Astrocyte (in vitro differentiated cells and primary cell): ENCODE measurements at regions not wholly inside any gene's neighbourhood (a gene's known extent, or its start where the extent isn't known, plus 50 kb on each side); places are given as distances from the start of the nearest gene placed in this dataset.

Source experiments
- DNase-seq: peaks from one replicate; pipeline ENCODE4 v3.0.0-alpha.2; 2010; ENCODE audit warnings: low read depth
- FAIRE-seq: peaks from 2 replicates; lab custom pipeline; 2011; peaks lifted over from hg19 to GRCh38; lab: Jason Lieb, UNC
- H2AFZ ChIP-seq: 2 replicates; pipeline ENCODE4 v1.6.0; 2012; ENCODE audit warnings: low read depth, low read length, inconsistent platforms
- H3K27ac ChIP-seq: 2 replicates; pipeline ENCODE4 v1.5.1; 2011; ENCODE audit warnings: low read depth, low read length, inconsistent platforms
- H3K27me3 ChIP-seq: 2 replicates; pipeline ENCODE4 v1.6.0; 2011; ENCODE audit warnings: low read length, inconsistent platforms; ENCODE audit not compliant: insufficient read depth
- H3K36me3 ChIP-seq: 2 replicates; pipeline ENCODE4 v1.5.1; 2011; ENCODE audit warnings: low read length, inconsistent platforms; ENCODE audit not compliant: insufficient read depth
- H3K4me1 ChIP-seq: 2 replicates; pipeline ENCODE4 v1.5.1; 2011; ENCODE audit warnings: low read length, inconsistent platforms; ENCODE audit not compliant: insufficient read depth
- H3K4me2 ChIP-seq: 2 replicates; pipeline ENCODE4 v1.6.0; 2012; ENCODE audit warnings: low read length, inconsistent platforms
- H3K4me3 ChIP-seq: 2 replicates; pipeline ENCODE4 v1.5.1; 2011; ENCODE audit warnings: low read depth, mild to moderate bottlenecking, low read length, inconsistent platforms; ENCODE audit not compliant: insufficient read depth
- H3K79me2 ChIP-seq: 2 replicates; pipeline ENCODE4 v1.6.0; 2012; ENCODE audit warnings: mild to moderate bottlenecking, low read length, inconsistent platforms; ENCODE audit not compliant: insufficient read depth
- H3K9ac ChIP-seq: 2 replicates; pipeline ENCODE4 v1.6.0; 2012; ENCODE audit warnings: mild to moderate bottlenecking, low read length, inconsistent platforms
- H3K9me3 ChIP-seq: 2 replicates; pipeline ENCODE4 v1.5.1; 2012; ENCODE audit warnings: low read depth, mild to moderate bottlenecking, low read length, inconsistent platforms; ENCODE audit not compliant: insufficient read depth
- H4K20me1 ChIP-seq: 2 replicates; pipeline ENCODE4 v1.6.0; 2012; ENCODE audit warnings: low read length, inconsistent platforms; ENCODE audit not compliant: insufficient read depth
- H3K27ac Mint-ChIP-seq: one replicate; pipeline ENCODE4 v1.8.0; 2021; ENCODE audit warnings: mild to moderate bottlenecking, mixed read lengths; ENCODE audit not compliant: unreplicated experiment
- H3K27me3 Mint-ChIP-seq: one replicate; pipeline ENCODE4 v1.8.0; 2021; ENCODE audit warnings: low read depth, mixed read lengths; ENCODE audit not compliant: unreplicated experiment
- H3K36me3 Mint-ChIP-seq: one replicate; pipeline ENCODE4 v1.8.0; 2021; ENCODE audit warnings: low read depth, mixed read lengths; ENCODE audit not compliant: unreplicated experiment
- H3K4me1 Mint-ChIP-seq: one replicate; pipeline ENCODE4 v1.8.0; 2021; ENCODE audit warnings: low read depth, mixed read lengths; ENCODE audit not compliant: unreplicated experiment
- H3K4me3 Mint-ChIP-seq: one replicate; pipeline ENCODE4 v1.8.0; 2021; ENCODE audit warnings: mild to moderate bottlenecking, moderate library complexity, mixed read lengths; ENCODE audit not compliant: unreplicated experiment
- H3K9me3 Mint-ChIP-seq: one replicate; pipeline ENCODE4 v1.8.0; 2021; ENCODE audit warnings: mild to moderate bottlenecking, mixed read lengths; ENCODE audit not compliant: unreplicated experiment
- CTCF ChIP-seq: IDR thresholded peaks from 2 replicates; pipeline ENCODE4 v1.5.1; 2011; ENCODE audit warnings: low read depth, mild to moderate bottlenecking, inconsistent platforms, low read length, moderate library complexity; ENCODE audit not compliant: insufficient read depth
- EZH2 ChIP-seq: IDR thresholded peaks from 2 replicates; pipeline ENCODE4 v1.6.1; 2012; ENCODE audit warnings: mild to moderate bottlenecking, low read length, inconsistent platforms; ENCODE audit not compliant: insufficient read depth

GRCh38 chr14:83905157-83905556 is 1624.8 kb upstream of the FLRT2 start:
- no peaks in the 10 kb centered on the region for H3K79me2 ChIP-seq
- DNase-seq: no peak
- no peak for FAIRE-seq
- H3K27ac ChIP-seq: no peak overlapping the region
- no peak overlapping the region for H2AFZ ChIP-seq
- H3K27ac Mint-ChIP-seq: no peak overlapping the region
- no peaks in the 10 kb centered on the region for H3K36me3 Mint-ChIP-seq
- no peak overlapping the region for H3K9ac ChIP-seq
- no peak for TF ChIP-seq EZH2
- TF ChIP-seq CTCF: no peak
- H3K9me3 ChIP-seq: no peaks in the 10 kb centered on the region
- H3K4me1 Mint-ChIP-seq: no peaks in the 10 kb centered on the region
- no peak overlapping the region for H3K4me3 Mint-ChIP-seq
- H3K4me2 ChIP-seq: no peak overlapping the region
- no peaks in the 10 kb centered on the region for H3K9me3 Mint-ChIP-seq
- no peak overlapping the region for H3K4me3 ChIP-seq
- no peaks in the 10 kb centered on the region for H3K4me1 ChIP-seq
- H3K27me3 Mint-ChIP-seq: no peaks in the 10 kb centered on the region
- no peaks in the 10 kb centered on the region for H3K36me3 ChIP-seq
- H3K27me3 ChIP-seq: no peaks in the 10 kb centered on the region
- no peaks in the 10 kb centered on the region for H4K20me1 ChIP-seq

DNA sequence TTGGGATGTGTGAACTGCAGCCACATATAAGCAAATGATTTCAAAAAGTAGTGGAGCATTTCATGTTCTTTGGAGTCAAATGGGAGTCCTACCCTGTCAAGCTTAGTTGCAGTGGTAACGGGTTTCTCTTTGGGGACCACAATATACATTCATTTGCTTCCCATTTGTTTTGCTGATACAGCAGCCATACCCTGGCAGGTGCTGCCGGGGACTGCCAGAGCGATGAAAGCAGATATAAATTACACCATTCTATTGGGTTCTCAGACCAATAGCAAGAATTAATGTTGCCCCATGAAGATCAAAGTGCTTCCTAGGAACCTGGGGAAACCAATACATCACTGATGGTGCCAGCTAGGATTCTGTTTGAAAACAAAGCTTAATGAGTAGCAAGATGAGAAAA is 1621.5 kb upstream of the FLRT2 start:
- Histone ChIP-seq H3K27me3 (no peaks in the 10 kb centered on the region), H3K27ac (no peak overlapping the region), H3K9ac (no peak overlapping the region), H4K20me1 (no peaks in the 10 kb centered on the region), H3K9me3 (no peaks in the 10 kb centered on the region), H3K4me3 (no peak overlapping the region), H3K79me2 (no peaks in the 10 kb centered on the region), H3K36me3 (no peaks in the 10 kb centered on the region), H3K4me1 (no peaks in the 10 kb centered on the region), H2AFZ (no peak overlapping the region), H3K4me2 (no peak overlapping the region)
- Mint-ChIP-seq H3K9me3 (no peaks in the 10 kb centered on the region), H3K27me3 (no peaks in the 10 kb centered on the region), H3K4me1 (peaks cover 7% of the 10 kb centered on the region), H3K4me3 (no peak overlapping the region), H3K27ac (no peak overlapping the region), H3K36me3 (no peaks in the 10 kb centered on the region)
- no peak for DNase-seq
- TF ChIP-seq EZH2: no peak
- TF ChIP-seq CTCF: no peak
- no peak for FAIRE-seq

GRCh38 chr14:83909507-83909906 is 1620.4 kb upstream of the FLRT2 start:
- no peak for FAIRE-seq
- TF ChIP-seq CTCF (no peak), EZH2 (no peak)
- H3K27me3 ChIP-seq: no peaks in the 10 kb centered on the region
- H2AFZ ChIP-seq: no peak overlapping the region
- no peak overlapping the region for H3K4me2 ChIP-seq
- no peak overlapping the region for H3K27ac ChIP-seq
- H3K36me3 ChIP-seq: no peaks in the 10 kb centered on the region
- H3K9me3 ChIP-seq: no peaks in the 10 kb centered on the region
- no peaks in the 10 kb centered on the region for H3K9me3 Mint-ChIP-seq
- H3K4me3 Mint-ChIP-seq: no peak overlapping the region
- no peak overlapping the region for H3K27ac Mint-ChIP-seq
- H3K4me1 Mint-ChIP-seq: peaks cover 7% of the 10 kb centered on the region
- H3K4me1 ChIP-seq: no peaks in the 10 kb centered on the region
- no peaks in the 10 kb centered on the region for H4K20me1 ChIP-seq
- H3K9ac ChIP-seq: no peak overlapping the region
- H3K79me2 ChIP-seq: no peaks in the 10 kb centered on the region
- H3K36me3 Mint-ChIP-seq: no peaks in the 10 kb centered on the region
- H3K4me3 ChIP-seq: no peak overlapping the region
- DNase-seq: no peak
- no peaks in the 10 kb centered on the region for H3K27me3 Mint-ChIP-seq
